Activated CD4-positive, CD25-positive, alpha-beta regulatory T cell treated with anti-CD3 and anti-CD28 coated beads, Interleukin-2, amount 50 U/mL, for 72 hours (primary cell): ENCODE measurements at regions not wholly inside any gene's neighbourhood (a gene's known extent, or its start where the extent isn't known, plus 50 kb on each side); places are given as distances from the start of the nearest gene placed in this dataset.
"Not testable (repeated sequence)": the region's sequence is repeated elsewhere in the genome, so short reads cannot be mapped to it uniquely, and the experiment has no call there.

Experiments
- DNase-seq: peaks from one replicate; pipeline ENCODE4 v3.0.0; 2021

DNA sequence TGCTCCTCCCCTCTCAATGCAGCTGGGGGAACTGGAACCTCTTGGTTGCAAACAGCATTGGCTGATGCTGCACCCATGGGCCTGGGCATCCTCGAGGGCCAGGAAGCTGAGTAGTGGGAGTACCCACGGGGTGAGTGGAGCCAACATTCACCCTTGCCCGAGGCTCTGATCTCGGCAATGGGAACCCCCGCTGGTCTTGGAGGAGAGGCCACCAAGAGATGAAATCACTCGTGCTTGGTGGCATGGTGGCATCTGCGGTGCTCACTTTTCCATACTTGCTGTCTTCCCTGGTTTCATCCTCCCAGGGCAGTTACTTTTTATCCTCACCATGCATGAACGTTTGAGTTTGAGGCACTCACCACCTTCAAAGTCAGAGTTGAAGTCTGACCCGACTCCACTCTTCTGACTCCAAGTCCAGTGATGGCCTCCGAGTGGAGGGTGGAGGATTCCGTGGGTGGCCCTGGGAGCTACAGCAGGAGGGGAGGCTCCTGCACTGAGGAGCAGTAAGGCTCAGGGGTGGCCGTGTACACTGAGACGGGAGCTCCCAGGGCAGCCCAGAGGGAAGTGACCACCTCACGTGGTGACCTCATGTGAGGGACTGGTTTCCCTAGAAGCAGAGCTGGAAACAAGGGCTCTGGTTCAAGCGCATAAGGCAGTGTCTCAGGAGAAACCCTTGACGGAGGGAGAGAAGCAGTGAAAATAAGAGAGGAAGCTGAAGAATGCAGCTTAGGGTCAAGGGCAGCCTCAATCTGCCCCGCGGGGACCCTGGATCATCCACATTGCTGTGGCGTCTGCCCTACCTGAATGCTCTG, 349.1 kb downstream of the TCERG1L start:
- no peak for DNase-seq

DNA sequence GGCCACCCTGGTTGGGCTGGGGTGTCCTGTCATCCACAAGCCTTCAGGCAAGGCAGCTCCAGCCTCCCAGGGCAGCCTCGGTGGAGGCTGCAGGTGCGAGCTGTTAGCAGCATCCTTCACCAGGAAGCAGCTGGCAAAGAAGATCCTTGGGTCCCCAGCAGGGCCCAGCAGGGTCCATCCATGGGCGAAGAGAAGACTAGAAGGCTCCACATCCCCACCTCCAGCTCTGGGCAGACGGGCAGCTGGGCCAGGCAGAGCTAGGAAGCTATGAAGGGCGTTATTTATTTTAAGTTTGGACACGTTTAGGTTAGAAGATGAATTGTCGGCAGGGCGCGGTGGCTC, 348.5 kb downstream of the TCERG1L start:
- DNase-seq: no peak

DNA sequence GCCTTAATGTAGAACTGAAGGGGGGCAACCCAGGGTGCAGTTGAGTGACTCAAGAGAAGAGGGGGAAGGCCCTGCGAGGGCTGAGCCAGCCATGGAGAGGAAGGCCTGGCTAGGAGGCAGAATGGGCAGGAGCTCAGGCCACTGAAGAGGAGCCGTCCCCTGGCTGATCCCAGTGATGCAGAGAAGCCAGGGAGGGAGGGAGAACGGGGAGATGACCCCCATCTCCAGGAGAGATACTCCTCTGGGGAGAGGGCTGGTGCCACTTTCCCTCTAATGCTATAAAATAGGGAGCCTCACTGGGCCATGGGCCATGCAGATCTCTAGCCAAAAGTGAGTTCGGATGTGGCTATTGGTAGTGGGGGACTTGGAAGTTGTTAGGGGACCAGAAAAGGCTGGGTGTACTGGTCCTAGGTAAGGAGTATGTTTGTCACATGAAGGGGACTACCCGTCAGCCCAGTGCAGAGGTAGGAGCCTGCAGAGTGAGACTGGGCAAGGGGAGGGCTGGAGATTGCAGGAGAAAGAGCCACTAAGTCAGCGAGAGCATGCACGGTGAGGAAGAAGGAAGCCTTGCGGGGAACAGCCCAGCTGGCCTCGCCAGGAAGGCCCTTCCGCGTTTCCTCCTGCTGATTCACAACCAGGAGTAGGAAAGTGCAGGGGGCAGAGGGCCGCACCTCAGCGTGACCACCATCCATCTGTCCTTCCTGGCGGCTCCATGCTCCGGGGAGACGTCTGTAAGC, 347.6 kb downstream of the TCERG1L start:
- no peak for DNase-seq

DNA sequence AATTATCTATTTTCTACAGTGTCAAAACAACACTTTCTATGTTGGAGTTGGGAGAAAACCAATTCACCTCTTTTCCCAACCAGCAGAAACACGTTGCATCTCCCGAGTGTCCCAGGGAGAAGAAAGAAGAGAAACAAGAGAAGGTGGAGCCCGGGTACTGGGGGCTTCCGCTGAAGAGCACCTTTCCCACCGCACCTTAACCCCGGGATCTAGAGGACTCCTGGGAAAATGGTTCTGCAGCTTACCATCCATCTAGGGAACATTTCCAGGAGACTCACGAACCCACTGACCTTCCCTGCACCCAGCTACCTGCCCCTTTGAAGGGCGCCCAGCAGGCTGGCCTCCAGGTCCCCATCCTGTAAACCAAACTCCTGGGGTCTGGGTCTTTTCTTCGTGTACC, 346.8 kb downstream of the TCERG1L start:
- DNase-seq: no peak

DNA sequence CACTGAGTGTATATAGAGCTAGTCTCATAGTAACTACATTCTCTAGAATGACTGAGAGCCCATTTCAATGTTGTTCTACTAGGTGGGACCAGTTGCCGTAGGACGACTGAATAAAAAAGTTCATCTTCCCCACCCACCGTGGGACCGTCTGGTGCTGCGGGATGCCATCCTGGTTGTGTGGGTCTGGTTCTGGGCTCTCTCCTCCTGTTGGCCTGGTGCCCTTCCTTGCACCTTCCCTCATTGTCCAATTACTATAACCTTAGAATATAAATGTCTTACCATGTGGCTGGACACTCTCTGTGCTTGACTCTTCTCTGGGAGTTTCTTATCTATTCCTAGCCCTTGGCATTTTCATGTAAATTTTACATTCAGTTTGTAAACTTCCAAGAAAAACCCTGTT, 344.4 kb downstream of the TCERG1L start:
- DNase-seq: no peak

DNA sequence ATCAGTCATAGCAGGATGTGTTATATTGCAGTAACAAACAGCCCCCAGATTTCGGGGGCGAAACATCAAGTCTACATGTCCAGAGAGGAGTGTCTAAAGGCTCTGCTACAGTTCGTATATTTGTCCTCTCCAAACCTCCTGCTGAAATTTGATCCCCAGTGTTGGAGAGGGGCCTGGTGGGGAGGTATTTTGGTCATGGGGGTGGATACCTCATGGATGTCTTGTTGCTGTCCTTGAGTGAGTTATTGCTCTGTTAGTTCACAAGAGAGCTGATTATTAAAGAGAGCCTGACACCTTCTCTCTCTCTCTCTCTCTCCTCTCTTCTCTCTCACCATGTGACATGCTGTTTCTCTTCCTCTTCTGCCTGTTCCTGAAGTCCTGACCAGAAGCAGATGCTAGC, 343.7 kb downstream of the TCERG1L start:
- DNase-seq: no peak

DNA sequence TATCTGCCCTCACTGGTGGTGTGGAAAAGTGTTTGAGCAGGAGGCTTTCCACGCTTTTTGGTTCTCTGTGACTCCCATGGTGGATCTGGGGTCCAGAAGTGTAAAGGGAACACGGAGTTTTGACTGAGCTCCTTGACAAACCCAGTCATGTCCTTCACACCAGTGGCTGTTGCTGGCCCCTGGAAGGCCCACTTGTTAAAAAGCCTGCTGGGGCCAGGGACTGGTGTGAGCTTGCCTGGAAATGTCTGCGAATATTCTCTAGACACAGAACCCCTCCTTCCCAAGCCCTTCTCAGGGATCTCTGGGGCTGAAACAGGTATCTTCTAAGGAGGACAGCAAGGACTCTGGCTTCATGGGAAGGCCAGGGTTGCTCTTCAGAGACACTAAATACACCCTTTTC, 343.0 kb downstream of the TCERG1L start:
- DNase-seq: no peak

DNA sequence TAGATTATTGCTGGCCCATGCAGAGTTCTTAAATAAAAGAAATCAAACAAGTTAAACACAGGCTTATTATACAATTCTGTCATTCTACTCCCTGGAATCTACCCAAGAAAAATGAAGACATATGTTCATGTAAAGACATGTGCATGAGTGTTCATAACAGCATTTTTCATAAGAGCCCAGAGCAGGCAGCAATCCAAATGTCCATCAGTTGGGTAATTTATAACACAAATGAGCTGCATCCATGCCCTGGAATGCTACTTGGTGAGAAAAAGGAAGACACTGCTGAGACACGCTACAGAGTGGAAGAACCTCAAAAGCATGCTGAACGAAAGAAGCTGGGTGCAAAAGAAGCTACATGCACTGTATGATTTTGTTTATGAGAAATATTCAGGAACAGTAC, 342.6 kb downstream of the TCERG1L start:
- DNase-seq: no peak

DNA sequence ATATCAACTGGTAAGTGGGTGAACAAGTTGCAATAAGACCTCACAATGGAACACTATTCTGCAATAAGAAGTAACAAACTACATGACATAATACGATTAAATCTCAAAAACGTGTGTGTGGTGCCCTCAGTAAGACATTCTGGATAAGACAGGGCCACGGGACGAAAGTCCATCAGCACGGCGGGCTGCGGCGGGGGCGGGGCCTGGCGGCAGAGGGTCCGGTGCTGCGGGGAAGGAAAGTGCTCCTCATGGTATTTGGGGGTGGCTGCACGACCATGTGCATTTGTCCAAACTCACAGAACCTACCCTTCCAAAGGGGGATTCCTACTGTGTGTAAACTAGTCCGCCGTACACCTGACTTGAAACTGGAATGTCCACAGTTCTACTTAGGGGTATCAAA, 341.8 kb downstream of the TCERG1L start:
- no peak for DNase-seq

DNA sequence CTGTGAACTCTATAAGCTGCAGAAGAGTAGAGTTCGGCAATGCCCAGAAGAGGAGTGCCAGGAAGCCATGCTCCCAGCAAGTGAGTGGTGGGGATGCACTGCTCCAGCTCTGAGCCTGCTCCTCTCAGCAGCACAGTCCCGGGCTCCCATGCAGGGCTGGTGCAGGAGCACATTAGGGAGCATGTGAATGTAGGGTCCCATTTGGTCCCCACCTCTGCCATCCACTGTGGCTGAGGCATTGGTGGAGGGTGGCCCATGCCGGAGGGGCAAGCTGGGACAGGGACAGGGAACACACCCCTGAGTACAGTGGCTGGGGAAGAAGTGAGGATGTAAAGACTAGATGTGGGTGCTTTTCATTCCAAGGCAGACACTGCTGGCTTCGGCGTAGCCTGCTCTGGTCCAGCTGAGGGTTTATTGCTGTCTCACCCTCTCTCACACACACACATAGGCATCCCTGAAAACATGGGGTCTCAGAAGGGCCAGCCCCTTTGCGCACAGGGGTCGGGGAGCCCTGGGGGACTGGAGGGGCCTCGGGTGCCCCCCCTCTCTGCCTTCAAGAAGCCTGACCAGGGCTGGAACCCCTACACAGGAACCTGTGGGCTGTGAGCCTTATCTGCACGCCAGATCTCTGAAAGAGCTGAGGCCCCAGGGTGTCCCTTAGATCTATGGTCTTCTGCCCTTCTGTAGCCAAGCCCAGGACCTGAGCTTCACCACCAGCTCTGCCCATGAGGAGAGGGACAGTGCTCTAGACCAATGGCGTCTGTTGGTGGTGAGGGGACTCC, 341.0 kb downstream of the TCERG1L start:
- no peak for DNase-seq

DNA sequence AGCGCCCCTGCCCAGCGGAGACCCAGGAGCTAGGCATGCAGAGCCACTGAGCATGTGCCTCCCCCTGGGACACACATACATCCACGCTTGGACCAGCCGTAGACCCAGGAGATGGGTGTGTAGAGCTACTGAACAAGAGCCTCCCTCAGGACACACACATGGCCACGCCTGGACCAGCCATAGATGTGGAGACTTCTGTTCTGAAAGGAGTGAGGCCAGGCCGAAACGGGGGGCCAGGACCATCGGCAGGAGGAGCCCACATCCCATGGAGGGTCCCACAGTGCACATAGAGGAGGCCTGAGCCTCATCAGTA, 340.4 kb downstream of the TCERG1L start:
- no peak for DNase-seq

DNA sequence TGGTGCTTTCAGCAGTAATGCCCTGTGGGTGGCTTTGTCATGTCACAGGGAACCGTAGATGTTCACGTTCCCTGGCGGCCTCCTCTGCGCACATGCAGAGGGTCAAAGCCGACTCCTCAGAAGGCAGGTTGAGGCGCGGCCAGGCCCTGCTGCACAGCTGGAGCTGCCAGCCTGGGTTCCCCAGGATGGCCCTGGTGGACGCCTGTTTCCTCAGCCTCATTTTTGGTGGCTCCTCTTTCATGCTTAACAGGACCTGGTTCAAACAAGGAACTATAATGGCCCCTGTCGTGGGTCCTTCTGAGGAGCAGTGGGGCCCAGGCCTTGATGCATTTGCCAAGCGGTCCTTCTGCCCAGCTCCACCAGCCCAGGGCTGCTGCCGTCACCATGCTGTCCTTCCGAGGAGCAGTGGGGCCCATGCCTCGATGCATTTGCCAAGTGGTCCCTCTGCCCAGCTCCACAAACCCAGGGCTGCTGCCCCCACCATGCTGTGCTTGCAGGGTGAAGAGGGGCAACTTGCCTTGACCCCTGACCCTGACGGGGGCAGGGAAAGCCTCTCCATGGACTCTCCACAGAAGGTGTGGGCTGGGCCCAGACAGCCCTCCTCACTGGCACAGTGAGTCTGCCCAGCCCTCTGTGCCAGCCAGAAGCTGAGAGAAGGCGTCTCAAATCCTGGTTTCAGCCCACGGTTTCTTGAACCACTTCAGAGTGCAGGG, 338.2 kb downstream of the TCERG1L start:
- DNase-seq: no peak

DNA sequence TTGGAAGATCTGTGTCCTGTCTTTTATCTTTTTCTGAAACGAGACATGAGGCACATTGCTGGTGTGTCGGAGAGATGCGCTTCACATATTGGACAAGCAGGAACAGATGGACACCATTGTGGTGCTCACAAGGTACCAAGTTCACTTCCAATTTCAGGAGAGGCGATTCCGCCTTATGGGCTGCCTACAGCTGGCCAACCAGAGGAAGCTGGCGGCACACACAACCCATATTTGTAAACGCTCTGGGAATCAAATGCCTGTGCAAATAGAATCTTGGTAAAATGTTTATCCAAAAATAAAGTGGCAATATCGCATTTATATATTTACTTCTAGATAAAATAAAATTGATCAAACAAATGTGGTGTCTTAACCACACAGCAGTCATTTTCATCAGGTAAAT, 337.4 kb downstream of the TCERG1L start:
- DNase-seq: no peak

DNA sequence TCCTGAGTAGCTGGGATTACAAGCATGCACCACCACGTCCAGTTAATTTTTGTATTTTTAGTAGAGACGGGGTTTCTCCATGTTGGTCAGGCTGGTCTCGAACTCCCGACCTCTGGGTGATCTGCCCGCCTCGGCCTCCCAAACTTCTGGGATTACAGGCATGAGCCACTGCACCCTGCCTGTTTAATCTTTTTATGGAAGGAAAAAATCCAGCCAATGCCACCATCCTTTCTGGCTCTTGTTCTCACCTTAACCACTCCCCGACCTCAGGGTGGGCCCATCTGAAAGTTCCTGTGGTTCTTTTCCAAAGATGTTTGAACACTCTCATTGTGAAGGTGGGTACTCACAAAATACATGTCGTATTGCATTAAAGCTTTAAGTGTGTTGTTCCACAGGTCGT, 336.2 kb downstream of the TCERG1L start:
- not testable (repeated sequence) for DNase-seq

DNA sequence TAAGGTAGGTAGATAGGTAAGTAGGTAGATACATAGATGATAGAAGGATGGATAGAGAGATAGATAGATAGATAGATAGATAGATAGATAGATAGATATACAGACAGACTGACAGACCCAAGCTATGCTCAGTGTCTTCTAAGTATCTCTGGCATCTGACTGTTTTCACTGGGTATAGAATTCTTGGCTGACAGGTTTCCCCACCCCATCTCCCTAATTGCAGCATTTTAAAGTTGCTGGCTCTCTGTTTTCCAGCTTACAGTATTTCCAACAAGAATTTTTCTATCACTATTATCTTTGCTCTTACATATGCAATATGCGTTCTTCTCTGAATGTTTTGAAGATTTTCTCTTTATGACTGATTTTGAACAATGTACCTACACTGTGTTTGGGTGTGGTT, 328.7 kb downstream of the TCERG1L start:
- DNase-seq: no peak

DNA sequence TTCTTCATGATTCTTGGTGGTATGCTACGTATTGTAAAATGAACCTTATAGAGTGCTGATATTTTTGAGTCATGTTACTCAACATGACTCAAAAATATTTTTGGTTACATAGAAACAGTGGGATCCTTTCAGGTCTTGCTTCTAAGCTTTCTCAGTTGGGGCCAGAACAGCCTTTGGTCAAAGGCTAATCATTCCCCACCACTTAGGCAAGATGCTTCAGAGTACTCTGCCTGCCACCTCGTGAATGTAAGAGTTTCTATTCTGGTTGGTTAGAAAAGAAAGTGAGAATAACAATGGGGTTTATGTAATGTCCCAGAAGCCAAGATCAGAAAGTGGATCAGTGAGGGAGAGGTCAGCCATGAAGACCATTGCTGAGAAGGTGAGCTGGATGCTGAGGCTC, 327.8 kb downstream of the TCERG1L start:
- no peak for DNase-seq

DNA sequence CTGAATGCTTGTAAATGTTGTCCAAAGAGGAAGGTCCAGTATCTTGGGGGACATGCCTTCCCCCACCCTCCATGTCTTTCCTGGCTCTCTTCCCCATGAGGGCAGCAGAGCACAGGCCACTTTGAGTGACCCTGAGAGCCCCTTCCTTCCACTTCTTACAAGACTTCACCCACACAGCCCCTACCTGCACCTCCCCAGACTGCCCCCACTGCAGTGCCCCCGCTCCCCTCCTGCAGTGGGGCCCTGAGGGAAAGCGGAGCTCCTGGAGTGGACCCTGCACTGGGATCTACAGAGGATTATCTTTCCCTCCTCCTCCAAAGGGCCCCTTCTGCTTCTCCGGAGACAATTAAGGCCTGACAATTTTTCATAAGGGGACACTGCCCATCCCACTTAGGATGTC, 326.8 kb downstream of the TCERG1L start:
- no peak for DNase-seq

DNA sequence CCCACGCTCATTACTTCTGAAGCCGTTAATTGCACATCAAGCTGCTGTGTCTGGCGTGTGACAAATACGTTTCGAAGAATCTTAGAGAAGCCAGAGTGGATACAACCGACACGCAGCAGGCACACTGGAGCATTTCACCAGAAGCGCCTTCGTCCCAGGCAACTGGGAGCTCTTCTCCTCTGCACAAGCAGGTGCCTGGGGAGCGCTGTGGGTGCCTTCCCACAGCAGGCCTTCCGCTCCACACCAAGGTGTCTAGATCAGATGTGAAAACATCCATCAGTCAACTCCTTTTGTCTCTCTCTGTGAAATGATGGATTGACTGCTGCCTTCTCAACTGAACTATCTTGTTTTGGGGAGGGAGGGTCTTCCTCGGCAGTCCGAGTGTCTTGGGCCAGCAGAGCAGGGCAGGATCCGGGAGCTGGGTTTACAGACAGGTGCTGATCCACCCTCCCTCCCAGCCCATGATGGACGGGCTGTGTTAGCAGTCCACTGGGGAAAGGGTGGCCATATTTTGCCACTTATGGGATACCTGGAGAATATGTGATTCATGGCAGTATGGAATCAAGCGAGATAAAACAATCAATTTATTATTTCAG, 326.3 kb downstream of the TCERG1L start:
- no peak for DNase-seq

DNA sequence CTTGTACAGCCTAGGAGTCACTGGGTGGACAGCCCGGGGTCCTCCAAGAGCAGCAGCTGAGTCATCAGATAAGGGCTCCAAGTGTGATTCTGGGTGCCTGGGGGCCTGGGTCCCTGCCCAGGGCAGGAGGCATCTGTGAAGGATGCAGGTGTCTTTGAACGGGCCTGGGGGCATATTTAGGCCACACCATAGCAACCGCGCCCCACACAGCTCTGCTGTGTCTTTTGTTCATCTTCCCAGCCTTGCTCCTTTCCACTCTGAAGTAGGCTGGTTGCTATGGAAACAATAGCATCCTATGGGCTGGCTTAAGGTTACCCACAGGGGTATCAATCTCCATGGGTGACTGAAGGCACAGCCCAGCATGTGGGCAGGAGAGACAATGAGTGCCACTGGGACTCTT, 324.7 kb downstream of the TCERG1L start:
- DNase-seq: no peak

DNA sequence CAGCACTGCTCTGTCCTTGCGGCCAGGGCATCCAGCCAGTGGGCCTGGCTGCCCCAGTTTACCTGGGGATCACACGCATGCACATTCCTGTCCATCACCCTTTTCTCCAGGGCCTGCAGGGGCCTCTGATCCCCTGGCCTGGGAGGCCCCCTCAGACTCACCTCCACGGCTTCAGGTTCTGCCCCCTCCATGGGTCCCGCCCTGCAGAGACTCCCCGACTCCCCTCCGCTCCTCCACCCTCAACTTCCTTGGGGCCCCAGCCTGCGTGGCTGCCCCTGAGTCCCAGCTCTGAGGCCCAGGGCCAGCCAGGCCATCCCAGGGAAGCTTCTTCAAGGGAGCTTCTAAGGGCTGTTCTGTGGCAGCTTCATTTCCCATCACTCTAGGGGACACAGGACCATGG, 324.1 kb downstream of the TCERG1L start:
- no peak for DNase-seq

DNA sequence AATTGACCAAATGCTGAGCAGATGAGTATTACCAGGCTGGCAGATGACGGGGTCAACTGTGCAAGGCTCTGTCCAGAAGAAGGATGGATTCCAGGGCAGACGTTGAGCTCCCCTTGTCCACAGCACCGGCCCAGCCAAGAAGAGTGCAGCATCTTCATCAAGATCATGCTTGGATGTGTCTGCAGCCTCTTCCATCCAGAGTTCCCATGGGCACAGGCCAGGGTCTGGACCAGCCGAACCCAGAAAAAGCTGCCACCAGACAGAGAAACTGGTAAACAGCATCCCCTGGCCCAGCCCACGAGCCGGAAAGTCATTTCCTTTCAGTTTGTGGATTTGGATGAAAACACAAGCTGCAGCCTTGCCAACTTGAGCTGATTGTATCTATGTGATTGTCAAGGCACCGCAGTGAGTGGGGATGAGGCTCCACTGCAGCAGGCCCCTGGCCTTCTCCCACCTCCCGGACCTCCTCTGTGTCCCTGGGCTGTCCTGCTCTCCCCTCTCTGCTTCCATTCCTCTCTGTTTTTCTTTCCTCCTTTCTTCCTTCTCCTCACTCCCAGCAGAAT, 321.8 kb downstream of the TCERG1L start:
- DNase-seq: no peak

DNA sequence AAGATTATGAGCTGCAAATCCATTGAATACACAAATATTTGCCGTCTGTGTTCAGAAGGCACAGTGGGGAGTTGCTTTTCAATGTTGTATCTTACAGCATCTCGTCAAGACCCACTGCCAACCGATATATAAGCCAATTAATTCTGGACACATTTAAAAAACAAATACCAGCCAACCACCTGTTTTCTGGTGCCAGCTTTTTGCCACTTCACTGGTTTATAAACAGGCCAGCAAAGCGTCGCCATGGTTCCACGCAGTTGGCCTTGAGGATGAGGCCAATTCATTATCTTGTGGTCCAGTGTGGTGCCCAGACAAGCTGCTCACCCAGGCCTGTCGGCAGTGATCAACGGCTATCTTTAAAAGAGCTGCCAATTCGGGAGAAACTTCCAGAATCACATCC, 321.0 kb downstream of the TCERG1L start:
- DNase-seq: no peak
